ENCODE measurements at regions not wholly inside any gene's neighbourhood (a gene's known extent, or its start where the extent isn't known, plus 50 kb on each side); places are given as distances from the start of the nearest gene placed in this dataset.
A peak's percentile ranks its signal among the peaks of the same experiment; 100 is the strongest.

- no peaks in the 10 kb centered on the region for H3K4me1 ChIP-seq
- no peak overlapping the region for H3K4me3 ChIP-seq
- 45 to 52% methylated on average over 5 of the region's 5 CpGs for WGBS, 2 donors (ENCODE audit: low coverage in 1 of 2)
- ATAC-seq, result no peak
- no peak for TF ChIP-seq CTCF (IDR thresholded peaks at IDR 0.05)
- TF ChIP-seq EP300 (IDR thresholded peaks at IDR 0.05), result no peak
- no peak for TF ChIP-seq POLR2AphosphoS5 (IDR thresholded peaks at IDR 0.05)
- no peaks in the 10 kb centered on the region for H3K27me3 ChIP-seq
- no peaks in the 10 kb centered on the region for H3K9me3 ChIP-seq
- no peaks in the 10 kb centered on the region for H3K36me3 ChIP-seq
- no peak overlapping the region for H3K27ac ChIP-seq
Observed at GRCh38 chr13:89687066-89687465, 1660.4 kb upstream of the MIR17HG start.

- Histone ChIP-seq H3K36me3 (no peaks in the 10 kb centered on the region), H3K27ac (no peak overlapping the region), H3K27me3 (no peaks in the 10 kb centered on the region), H3K4me1 (no peaks in the 10 kb centered on the region), H3K9me3 (no peaks in the 10 kb centered on the region), H3K4me3 (no peak overlapping the region)
- TF ChIP-seq CTCF (IDR thresholded peaks at IDR 0.05) (no peak), EP300 (IDR thresholded peaks at IDR 0.05) (no peak), POLR2AphosphoS5 (IDR thresholded peaks at IDR 0.05) (no peak), POLR2A (IDR thresholded peaks at IDR 0.05) (no peak)
- ATAC-seq, result no peak
- 59% methylated on average over 3 of the region's 3 CpGs; no CpG with 5 or more reads in 1 of the 2 donors for WGBS, 2 donors (ENCODE audit: low coverage in 1 of 2)
Observed at GRCh38 chr13:89688918-89689317, 1658.6 kb upstream of the MIR17HG start.

- WGBS, 2 donors (ENCODE audit: low coverage in 1 of 2), result 50 to 59% methylated on average over 1 of the region's 1 CpG
- Histone ChIP-seq H3K9me3 (no peaks in the 10 kb centered on the region), H3K27ac (no peak overlapping the region), H3K36me3 (no peaks in the 10 kb centered on the region), H3K27me3 (no peaks in the 10 kb centered on the region), H3K4me1 (no peaks in the 10 kb centered on the region), H3K4me3 (no peak overlapping the region)
- TF ChIP-seq POLR2A (IDR thresholded peaks at IDR 0.05) (no peak), EP300 (IDR thresholded peaks at IDR 0.05) (no peak), CTCF (IDR thresholded peaks at IDR 0.05) (no peak), POLR2AphosphoS5 (IDR thresholded peaks at IDR 0.05) (no peak)
- no peak for ATAC-seq
Observed at GRCh38 chr13:89694451-89694850, 1653.0 kb upstream of the MIR17HG start.

GRCh38 chr13:89695343-89696257 lies 1651.9 kb upstream of the MIR17HG start:
- ATAC-seq, result no peak
- Histone ChIP-seq H3K9me3 (no peaks in the 10 kb centered on the region), H3K4me3 (no peak overlapping the region), H3K27ac (no peak overlapping the region), H3K36me3 (no peaks in the 10 kb centered on the region), H3K4me1 (no peaks in the 10 kb centered on the region), H3K27me3 (no peaks in the 10 kb centered on the region)
- 24 to 28% methylated on average over 3 to 4 of the region's 4 CpGs for WGBS, 2 donors (ENCODE audit: low coverage in 1 of 2)
- TF ChIP-seq POLR2A (IDR thresholded peaks at IDR 0.05) (no peak), EP300 (IDR thresholded peaks at IDR 0.05) (no peak), CTCF (IDR thresholded peaks at IDR 0.05) (peak in 1 of 4 experiments; percentile 52)

GRCh38 chr13:89701913-89702312 lies 1645.6 kb upstream of the MIR17HG start:
- 58 to 79% methylated on average over 8 to 9 of the region's 9 CpGs for WGBS, 2 donors (ENCODE audit: low coverage in 1 of 2)
- H3K36me3 ChIP-seq, result no peaks in the 10 kb centered on the region
- H3K27ac ChIP-seq, result no peak overlapping the region
- TF ChIP-seq POLR2AphosphoS5 (IDR thresholded peaks at IDR 0.05), result no peak
- no peak for TF ChIP-seq CTCF (IDR thresholded peaks at IDR 0.05)
- no peak for TF ChIP-seq EP300 (IDR thresholded peaks at IDR 0.05)
- no peak for TF ChIP-seq POLR2A (IDR thresholded peaks at IDR 0.05)
- H3K4me3 ChIP-seq, result no peak overlapping the region
- H3K27me3 ChIP-seq, result no peaks in the 10 kb centered on the region
- H3K4me1 ChIP-seq, result no peaks in the 10 kb centered on the region
- no peaks in the 10 kb centered on the region for H3K9me3 ChIP-seq
- no peak for ATAC-seq

All from gastroesophageal sphincter (tissue), 4 donors.